ENCODE measurements at regions not wholly inside any gene's neighbourhood (a gene's known extent, or its start where the extent isn't known, plus 50 kb on each side); places are given as distances from the start of the nearest gene placed in this dataset.
"Not testable (repeated sequence)": the region's sequence is repeated elsewhere in the genome, so short reads cannot be mapped to it uniquely, and the experiment has no call there.

- DNase-seq (ENCODE audit: low read depth), result no peak
Observed at GRCh38 chr5:71771191-71771590, 52.1 kb downstream of the CARTPT start.

- peak; percentile 49 for DNase-seq (ENCODE audit: low read depth)
Observed at GRCh38 chr5:71778678-71779276, 59.7 kb downstream of the CARTPT start.

GRCh38 chr5:71780597-71780996, 61.5 kb downstream of the CARTPT start:
- no peak for DNase-seq (ENCODE audit: low read depth)

- no peak for DNase-seq (ENCODE audit: low read depth)
Observed at GRCh38 chr5:71782393-71782770, 63.3 kb downstream of the CARTPT start.

GRCh38 chr5:71782771-71783770, 64.0 kb downstream of the CARTPT start:
- DNase-seq (ENCODE audit: low read depth), result peak; percentile 66

- no peak for DNase-seq (ENCODE audit: low read depth)
Observed at GRCh38 chr5:71783891-71784290, 64.8 kb downstream of the CARTPT start.

- DNase-seq (ENCODE audit: low read depth), result no peak
Observed at GRCh38 chr5:71786337-71787055, 67.4 kb downstream of the CARTPT start.

- no peak for DNase-seq (ENCODE audit: low read depth)
Observed at GRCh38 chr5:71788794-71789193, 69.7 kb downstream of the CARTPT start.

GRCh38 chr5:71789746-71790145, 70.7 kb downstream of the CARTPT start:
- DNase-seq (ENCODE audit: low read depth), result no peak

- no peak for DNase-seq (ENCODE audit: low read depth)
Observed at GRCh38 chr5:71790433-71790832, 71.4 kb downstream of the CARTPT start.

GRCh38 chr5:71792041-71792440, 73.0 kb downstream of the CARTPT start:
- DNase-seq (ENCODE audit: low read depth), result not testable (repeated sequence)

GRCh38 chr5:71794061-71794695, 75.1 kb downstream of the CARTPT start:
- no peak for DNase-seq (ENCODE audit: low read depth)

GRCh38 chr5:71802673-71803072, 83.6 kb downstream of the CARTPT start:
- no peak for DNase-seq (ENCODE audit: low read depth)

GRCh38 chr5:71806711-71807110, 87.6 kb downstream of the CARTPT start:
- DNase-seq (ENCODE audit: low read depth), result no peak

- DNase-seq (ENCODE audit: low read depth), result no peak
Observed at GRCh38 chr5:71807909-71808308, 88.8 kb downstream of the CARTPT start.

- no peak for DNase-seq (ENCODE audit: low read depth)
Observed at GRCh38 chr5:71809446-71809845, 90.4 kb downstream of the CARTPT start.

GRCh38 chr5:71810023-71810422, 90.9 kb downstream of the CARTPT start:
- peak; percentile 50 for DNase-seq (ENCODE audit: low read depth)

GRCh38 chr5:71810471-71811195, 91.6 kb downstream of the CARTPT start:
- peak; percentile 9 for DNase-seq (ENCODE audit: low read depth)

- no peak for DNase-seq (ENCODE audit: low read depth)
Observed at GRCh38 chr5:71811779-71812178, 92.7 kb downstream of the CARTPT start.

GRCh38 chr5:71816307-71816706, 97.2 kb downstream of the CARTPT start:
- DNase-seq (ENCODE audit: low read depth), result no peak

GRCh38 chr5:71817891-71818290, 98.8 kb downstream of the CARTPT start:
- no peak for DNase-seq (ENCODE audit: low read depth)
